CMK (cell line): ENCODE measurements at regions not wholly inside any gene's neighbourhood (a gene's known extent, or its start where the extent isn't known, plus 50 kb on each side); places are given as distances from the start of the nearest gene placed in this dataset.

Experiments
- DNase-seq: peaks from one replicate; pipeline ENCODE4 v3.0.0-alpha.2; 2010; ENCODE audit warnings: low read depth

GRCh38 chr2:37809931-37810570 lies 115.0 kb upstream of the RMDN2 start:
- no peak for DNase-seq

DNA sequence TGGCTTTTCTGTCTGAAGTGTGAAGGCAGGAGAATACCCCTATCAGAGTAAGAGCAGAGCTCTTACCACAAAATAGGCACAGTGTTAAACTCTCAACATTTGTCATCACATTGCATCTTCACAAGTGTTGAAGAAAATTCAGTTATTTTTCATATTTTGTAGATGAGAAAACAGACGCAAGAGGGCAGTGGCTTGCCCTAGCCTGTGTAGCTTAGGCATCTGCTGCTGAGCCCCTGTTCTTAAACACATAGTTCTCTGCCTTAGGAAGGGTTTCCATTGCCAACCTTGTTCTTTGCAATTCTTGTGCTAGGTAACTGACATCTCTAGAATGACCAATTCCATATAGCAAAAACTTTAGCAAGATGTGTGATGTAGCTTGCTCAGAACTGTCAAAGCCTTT lies 112.7 kb upstream of the RMDN2 start:
- DNase-seq = no peak

- no peak for DNase-seq
These were observed 112.0 kb upstream of the RMDN2 start for GRCh38 chr2:37812941-37813730.

DNA sequence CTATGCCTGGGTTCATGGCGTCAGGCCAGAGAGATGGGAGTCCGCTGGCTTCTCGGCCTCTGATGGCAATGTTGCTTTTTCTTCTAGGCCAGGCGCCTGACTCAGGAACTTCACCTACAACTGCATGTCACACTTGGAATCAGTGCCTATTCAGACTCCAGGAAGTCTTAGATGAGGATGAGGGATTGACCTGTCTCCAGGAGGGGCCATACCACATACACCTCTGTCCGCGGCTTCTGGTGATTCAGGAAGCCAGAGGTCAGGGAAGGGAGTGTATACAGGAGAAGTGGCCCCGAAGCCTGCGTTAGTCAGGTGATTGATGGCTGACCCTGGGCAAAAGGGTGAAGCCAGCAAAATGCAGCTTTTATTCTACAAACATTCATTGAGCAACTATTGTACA lies 109.1 kb upstream of the RMDN2 start:
- no peak for DNase-seq

DNA sequence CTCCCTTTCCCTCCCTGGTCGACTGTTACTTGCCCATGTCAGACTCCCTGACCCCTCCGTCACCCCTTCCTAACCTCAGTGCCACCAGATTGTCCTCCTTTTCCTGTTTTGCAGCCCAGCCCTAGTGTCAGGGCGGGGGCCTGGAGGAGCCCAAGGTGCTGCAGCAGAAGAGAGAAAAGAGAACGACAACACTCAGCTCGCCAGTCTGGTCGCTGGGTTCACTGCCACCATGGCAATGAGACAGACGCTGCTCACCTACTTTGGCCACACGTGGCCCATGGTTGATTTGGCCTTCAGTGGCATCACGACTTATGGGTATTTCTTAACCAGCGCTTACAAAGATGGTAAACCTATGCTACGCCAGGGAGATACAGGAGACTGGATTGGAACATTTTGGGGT lies 108.4 kb upstream of the RMDN2 start:
- DNase-seq = no peak

- no peak for DNase-seq
These were observed 105.9 kb upstream of the RMDN2 start for GRCh38 chr2:37819186-37819585.

- no peak for DNase-seq
These were observed 104.6 kb upstream of the RMDN2 start for GRCh38 chr2:37820471-37820986.

GRCh38 chr2:37825586-37825985 lies 99.5 kb upstream of the RMDN2 start:
- DNase-seq = no peak

DNA sequence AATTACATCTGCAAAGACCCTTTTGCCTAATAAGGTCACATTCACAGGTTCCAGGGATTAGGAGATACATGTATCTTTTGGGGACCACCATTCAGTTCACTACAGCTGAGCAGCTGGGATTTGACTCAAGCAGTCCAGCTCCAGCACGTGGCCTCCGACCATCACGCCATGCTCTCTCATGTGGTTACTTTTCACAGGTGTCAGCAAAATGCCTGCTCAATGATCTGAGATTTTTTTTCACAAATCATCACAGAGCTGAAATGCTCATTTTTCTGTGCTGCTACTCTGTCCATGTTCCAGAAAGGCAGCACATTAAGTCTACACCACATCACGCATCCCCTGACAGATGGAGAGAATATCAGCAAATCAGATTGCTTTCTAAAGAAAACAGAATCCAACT lies 98.5 kb upstream of the RMDN2 start:
- DNase-seq = no peak

DNA sequence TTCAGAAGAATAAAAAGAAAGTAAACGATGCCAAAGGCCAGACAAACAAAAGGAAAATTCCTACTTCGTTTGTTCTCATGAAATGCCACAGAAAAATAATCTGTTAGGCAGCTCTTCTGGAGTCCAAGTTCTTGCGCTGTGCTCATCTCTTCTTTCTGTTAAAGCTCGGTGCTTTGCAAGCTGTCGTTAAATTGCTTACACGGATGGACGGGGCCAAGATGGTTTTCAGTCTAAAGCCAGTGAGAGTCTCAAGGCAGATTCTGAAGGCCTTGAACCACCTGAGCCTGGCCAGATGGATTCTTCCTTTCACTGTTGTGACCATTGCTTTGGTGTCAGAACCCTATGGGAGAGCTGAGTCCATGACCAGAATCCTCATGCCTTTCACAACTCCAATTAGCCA lies 97.6 kb upstream of the RMDN2 start:
- no peak for DNase-seq

DNA sequence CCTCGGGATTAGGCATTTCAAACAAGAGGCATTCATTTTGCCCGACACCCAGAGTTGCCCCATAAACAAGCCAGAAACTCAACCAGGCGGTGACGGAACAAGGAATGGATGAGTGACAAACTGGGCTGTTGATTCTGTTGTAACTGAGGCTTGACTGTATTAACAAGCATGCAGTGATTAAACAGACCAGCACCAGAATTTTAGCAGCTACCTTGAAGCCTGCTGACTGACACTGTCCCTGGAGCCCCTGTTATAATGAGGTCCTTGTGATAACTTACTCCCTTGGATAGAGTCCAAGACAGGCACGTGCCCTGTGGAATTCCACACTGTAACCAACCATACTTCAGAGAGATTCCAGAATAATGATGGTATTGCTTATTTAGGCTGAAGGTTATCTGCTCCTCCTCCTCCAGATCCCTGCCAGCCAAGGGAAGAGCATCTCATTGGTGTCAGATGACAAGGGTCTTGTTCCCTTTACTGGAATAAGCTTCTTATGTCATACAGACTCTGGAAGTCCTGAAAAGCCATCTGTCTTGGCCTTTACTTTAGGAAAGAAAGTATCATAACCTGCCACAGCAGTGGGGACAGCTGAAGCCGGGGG lies 97.1 kb upstream of the RMDN2 start:
- no peak for DNase-seq

DNA sequence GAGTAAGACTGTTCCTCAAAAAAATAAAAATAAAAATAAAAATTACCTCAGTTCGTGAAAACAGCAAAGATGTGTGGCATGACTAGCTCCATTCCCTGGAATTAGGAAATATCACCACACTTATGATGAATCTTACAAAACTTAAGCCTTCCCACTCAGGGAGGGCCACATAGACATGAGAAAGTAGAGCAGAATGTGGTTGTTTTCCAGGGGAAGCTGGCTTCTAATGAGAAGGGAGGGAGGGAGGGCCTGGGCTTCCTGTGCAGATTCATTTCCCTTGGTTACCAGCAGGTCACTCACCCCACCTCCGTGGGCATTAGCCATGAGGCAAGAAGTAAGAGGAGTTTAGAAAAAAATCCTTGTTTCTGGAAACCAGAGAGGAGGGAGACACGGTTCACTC lies 95.9 kb upstream of the RMDN2 start:
- DNase-seq = no peak

- DNase-seq = no peak
These were observed 95.3 kb upstream of the RMDN2 start for GRCh38 chr2:37829616-37830395.

GRCh38 chr2:37830636-37831035 lies 94.5 kb upstream of the RMDN2 start:
- DNase-seq = no peak

GRCh38 chr2:37831081-37831780 lies 93.9 kb upstream of the RMDN2 start:
- DNase-seq = no peak

- peak; percentile 47 for DNase-seq
These were observed 92.4 kb upstream of the RMDN2 start for GRCh38 chr2:37832590-37833197.

DNA sequence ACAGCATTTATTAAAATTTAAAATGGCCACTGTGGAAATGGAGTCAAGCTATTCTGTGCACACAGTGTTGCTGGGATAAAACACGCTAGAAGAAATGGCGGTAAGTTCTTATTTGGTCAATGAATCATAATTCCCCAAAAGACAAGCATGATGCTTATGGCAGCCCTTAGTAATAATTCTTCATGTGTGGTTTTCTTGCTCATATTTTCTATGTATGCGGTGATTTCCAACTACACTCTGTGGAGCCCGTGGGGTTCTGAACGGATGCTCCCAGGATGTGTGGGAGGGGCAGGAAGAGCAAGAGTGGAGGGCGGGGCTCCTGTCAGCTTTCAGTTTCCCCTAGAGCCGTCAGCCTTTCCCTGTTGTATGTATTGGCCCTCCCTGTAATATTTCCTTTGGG lies 91.7 kb upstream of the RMDN2 start:
- DNase-seq = no peak

DNA sequence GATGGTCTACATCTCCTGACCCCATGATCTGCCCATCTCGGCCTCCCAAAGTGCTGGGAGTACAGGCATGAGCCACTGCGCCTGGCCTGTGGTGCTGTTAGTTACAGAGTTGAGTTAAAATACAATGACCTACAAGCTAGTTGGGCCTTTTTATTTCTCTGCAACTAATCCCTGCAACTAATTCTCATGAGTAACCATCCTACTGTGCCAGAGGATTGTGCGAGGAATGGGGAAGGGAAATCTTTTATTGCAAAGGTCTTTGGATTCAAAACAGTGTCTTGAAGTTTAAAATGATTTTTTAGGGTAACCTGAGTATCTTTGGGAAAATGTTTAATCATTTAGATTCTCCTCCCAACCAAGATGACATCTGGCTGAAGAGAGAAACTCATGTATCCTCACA lies 88.8 kb upstream of the RMDN2 start:
- no peak for DNase-seq

- no peak for DNase-seq
These were observed 88.4 kb upstream of the RMDN2 start for GRCh38 chr2:37836711-37837110.

DNA sequence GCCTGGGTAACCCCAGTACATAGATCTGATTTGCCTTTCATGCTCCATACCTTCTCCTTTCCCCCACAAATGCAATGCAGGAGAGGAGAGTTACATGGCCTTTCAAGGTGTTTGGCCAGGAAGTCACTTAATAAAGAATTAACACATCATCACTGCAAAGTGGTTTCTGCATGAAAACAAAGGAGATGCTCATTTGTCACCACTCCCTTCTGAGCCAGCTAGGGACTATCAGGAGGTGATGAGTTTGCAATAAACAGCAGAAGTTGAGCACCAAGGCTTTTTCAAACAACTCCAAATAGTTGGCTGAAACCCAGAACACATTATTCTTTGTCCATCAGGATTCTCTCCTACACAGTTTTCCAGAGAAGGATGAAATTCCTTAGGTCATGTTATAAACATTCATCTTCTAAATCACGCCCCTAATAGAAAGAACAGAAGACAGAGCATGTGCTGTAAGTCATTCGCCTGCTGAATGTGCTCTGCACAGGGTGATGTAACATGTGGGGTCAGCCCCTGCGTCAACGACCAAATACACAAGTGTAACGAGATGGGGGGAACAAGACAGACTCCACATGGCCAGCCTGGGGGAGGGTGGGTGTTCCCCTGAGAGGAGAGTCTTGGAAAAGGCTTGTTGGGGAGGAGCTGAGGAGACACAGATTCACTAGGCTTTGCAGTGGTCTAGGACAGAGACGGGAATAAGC lies 87.3 kb upstream of the RMDN2 start:
- DNase-seq = no peak
